ENCODE measurements at regions not wholly inside any gene's neighbourhood (a gene's known extent, or its start where the extent isn't known, plus 50 kb on each side); places are given as distances from the start of the nearest gene placed in this dataset.

- intact Hi-C loops (cut with micrococcal nuclease; ENCODE audit: unreplicated experiment), result no loop called here
- Histone ChIP-seq H3K36me3 (ENCODE audit: control insufficient read depth, insufficient read depth, low read length) (no peaks in the 10 kb centered on the region), H3K27me3 (ENCODE audit: control insufficient read depth, insufficient read depth, low read length) (no peaks in the 10 kb centered on the region), H3K4me3 (ENCODE audit: low read depth in 2 of 2, low read length in 2 of 2) (no peak overlapping the region), H3K27ac (ENCODE audit: low read length) (no peak overlapping the region), H3K4me1 (ENCODE audit: control insufficient read depth, insufficient read depth, low read length) (no peaks in the 10 kb centered on the region), H3K9me3 (ENCODE audit: control insufficient read depth, insufficient read depth, low read depth, low read length) (no peaks in the 10 kb centered on the region)
- POLR2A ChIA-PET, result no interaction called here
- TF ChIP-seq SIN3A (IDR thresholded peaks at IDR 0.05; ENCODE audit: borderline replicate concordance, insufficient read depth, low read depth, low read length) (no peak), POLR2AphosphoS5 (IDR thresholded peaks at IDR 0.05; ENCODE audit: low read depth, low read length) (no peak), CTCF (IDR thresholded peaks at IDR 0.05) (no peak), REST (IDR thresholded peaks at IDR 0.05; ENCODE audit: insufficient read depth in 1 of 2, low read depth in 2 of 2, low read length in 1 of 2) (no peak), TCF7L2 (IDR thresholded peaks at IDR 0.05; ENCODE audit: low read depth, low read length) (no peak)
- no TSS peak for BruUV-seq (replicated peaks)
- ATAC-seq (no peak), DNase-seq (ENCODE audit: low read depth, low spot score) (no peak)
- in situ Hi-C loops (cut with HindIII; ENCODE audit: low pct_unique_long_range_greater_than_20kb, low sequenced_read_pairs), result no loop called here
- CTCF ChIA-PET, result no interaction called here
These were observed 485.9 kb downstream of the KCNA4 start for GRCh38 chr11:29530961-29531360.

GRCh38 chr11:29527391-29527936 lies 489.4 kb downstream of the KCNA4 start:
- in situ Hi-C loops (cut with HindIII; ENCODE audit: low pct_unique_long_range_greater_than_20kb, low sequenced_read_pairs), result no loop called here
- intact Hi-C loops (cut with micrococcal nuclease; ENCODE audit: unreplicated experiment), result no loop called here
- DNase-seq (ENCODE audit: low read depth, low spot score) (no peak), ATAC-seq (no peak)
- H3K4me3 ChIP-seq (ENCODE audit: low read depth in 2 of 2, low read length in 2 of 2), result no peak overlapping the region
- BruUV-seq (replicated peaks), result no TSS peak
- TF ChIP-seq SIN3A (IDR thresholded peaks at IDR 0.05; ENCODE audit: borderline replicate concordance, insufficient read depth, low read depth, low read length), result no peak
- no peak for TF ChIP-seq POLR2AphosphoS5 (IDR thresholded peaks at IDR 0.05; ENCODE audit: low read depth, low read length)
- TF ChIP-seq CTCF (IDR thresholded peaks at IDR 0.05), result no peak
- no peak for TF ChIP-seq TCF7L2 (IDR thresholded peaks at IDR 0.05; ENCODE audit: low read depth, low read length)
- TF ChIP-seq REST (IDR thresholded peaks at IDR 0.05; ENCODE audit: insufficient read depth in 1 of 2, low read depth in 2 of 2, low read length in 1 of 2), result no peak
- H3K36me3 ChIP-seq (ENCODE audit: control insufficient read depth, insufficient read depth, low read length), result no peaks in the 10 kb centered on the region
- H3K4me1 ChIP-seq (ENCODE audit: control insufficient read depth, insufficient read depth, low read length), result no peaks in the 10 kb centered on the region
- POLR2A ChIA-PET, result no interaction called here
- CTCF ChIA-PET, result no interaction called here
- H3K9me3 ChIP-seq (ENCODE audit: control insufficient read depth, insufficient read depth, low read depth, low read length), result no peaks in the 10 kb centered on the region
- H3K27ac ChIP-seq (ENCODE audit: low read length), result no peak overlapping the region
- no peaks in the 10 kb centered on the region for H3K27me3 ChIP-seq (ENCODE audit: control insufficient read depth, insufficient read depth, low read length)
